ENCODE measurements at regions not wholly inside any gene's neighbourhood (a gene's known extent, or its start where the extent isn't known, plus 50 kb on each side); places are given as distances from the start of the nearest gene placed in this dataset.

DNA sequence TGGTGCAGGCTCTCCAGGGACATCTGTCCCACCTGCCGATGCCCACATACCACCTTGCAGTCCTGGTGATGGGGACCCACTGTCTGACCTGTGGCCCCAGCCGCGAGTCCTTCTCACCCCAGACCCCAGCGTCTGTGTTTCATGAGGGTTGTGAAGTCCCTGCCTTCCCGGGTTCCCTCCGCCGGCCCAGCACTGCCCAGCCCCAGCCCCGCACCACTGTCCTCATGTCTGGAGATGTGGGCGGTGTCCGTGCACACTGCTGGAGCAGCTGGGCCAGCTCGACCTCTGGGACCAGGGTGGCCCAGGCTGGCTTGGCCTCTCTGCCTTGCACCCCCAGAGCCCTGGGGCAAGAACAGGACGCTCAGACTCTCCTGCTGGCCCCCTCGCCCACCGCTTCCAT lies 199.5 kb upstream of the CIBAR2 start:
- TF ChIP-seq, protein P1, sequence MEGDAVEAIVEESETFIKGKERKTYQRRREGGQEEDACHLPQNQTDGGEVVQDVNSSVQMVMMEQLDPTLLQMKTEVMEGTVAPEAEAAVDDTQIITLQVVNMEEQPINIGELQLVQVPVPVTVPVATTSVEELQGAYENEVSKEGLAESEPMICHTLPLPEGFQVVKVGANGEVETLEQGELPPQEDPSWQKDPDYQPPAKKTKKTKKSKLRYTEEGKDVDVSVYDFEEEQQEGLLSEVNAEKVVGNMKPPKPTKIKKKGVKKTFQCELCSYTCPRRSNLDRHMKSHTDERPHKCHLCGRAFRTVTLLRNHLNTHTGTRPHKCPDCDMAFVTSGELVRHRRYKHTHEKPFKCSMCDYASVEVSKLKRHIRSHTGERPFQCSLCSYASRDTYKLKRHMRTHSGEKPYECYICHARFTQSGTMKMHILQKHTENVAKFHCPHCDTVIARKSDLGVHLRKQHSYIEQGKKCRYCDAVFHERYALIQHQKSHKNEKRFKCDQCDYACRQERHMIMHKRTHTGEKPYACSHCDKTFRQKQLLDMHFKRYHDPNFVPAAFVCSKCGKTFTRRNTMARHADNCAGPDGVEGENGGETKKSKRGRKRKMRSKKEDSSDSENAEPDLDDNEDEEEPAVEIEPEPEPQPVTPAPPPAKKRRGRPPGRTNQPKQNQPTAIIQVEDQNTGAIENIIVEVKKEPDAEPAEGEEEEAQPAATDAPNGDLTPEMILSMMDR (IDR thresholded peaks at IDR 0.05 in 4 of 5, conservative IDR thresholded peaks at IDR 0.05 in 1 of 5): no peak
- no peak for TF ChIP-seq POLR2A (IDR thresholded peaks at IDR 0.05)
